ENCODE measurements at regions not wholly inside any gene's neighbourhood (a gene's known extent, or its start where the extent isn't known, plus 50 kb on each side); places are given as distances from the start of the nearest gene placed in this dataset.

DNA sequence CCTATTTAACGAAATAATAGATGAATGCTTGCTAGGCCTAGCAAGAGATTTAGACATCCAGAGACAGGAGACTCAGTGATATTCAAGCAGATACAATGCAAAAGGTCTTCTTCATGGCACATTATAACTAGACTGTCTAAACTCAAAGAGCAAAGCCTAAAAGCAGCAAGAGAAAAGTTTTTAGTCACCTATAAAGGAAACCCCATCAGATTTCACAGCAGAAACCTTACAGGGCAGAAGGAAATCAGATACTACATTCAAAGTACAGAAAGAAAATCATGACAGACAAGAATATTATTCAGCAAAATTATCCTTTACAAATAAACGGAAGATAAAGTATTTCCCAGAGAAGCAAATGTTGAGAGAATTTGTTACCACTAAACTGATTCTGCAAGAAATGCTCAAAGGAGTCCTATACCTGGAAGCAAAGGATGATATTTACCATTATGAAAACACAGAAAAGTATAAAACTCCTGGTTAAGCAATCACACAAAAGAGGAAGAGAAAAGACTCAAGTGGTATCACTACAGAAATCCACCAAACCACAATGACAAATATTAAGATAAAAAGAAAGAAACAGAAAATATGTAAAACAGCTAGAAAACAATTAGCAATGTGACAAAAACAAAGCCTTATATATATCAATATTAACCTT is 333.7 kb downstream of the MEI4 start:
- Histone ChIP-seq H2AK9ac (replicated peaks; ENCODE audit: low read depth, low read length, poor library complexity) (no peak overlapping the region), H2BK5ac (ENCODE audit: low read depth, low read length, poor library complexity, severe bottlenecking) (no peak overlapping the region), H2AFZ (replicated peaks; ENCODE audit: low read length, poor library complexity) (no peak overlapping the region), H4K5ac (ENCODE audit: low read depth, low read length) (no peak overlapping the region), H3K4me1 (ENCODE audit: control insufficient read depth, insufficient read depth, low read length) (no peaks in the 10 kb centered on the region), H3K18ac (ENCODE audit: low read depth, low read length) (no peak overlapping the region), H3K4me3 (ENCODE audit: insufficient read depth, low read depth, low read length) (no peak overlapping the region), H2BK120ac (ENCODE audit: low read depth, low read length) (no peak overlapping the region), H3K23ac (ENCODE audit: low read depth, low read length) (no peak overlapping the region), H4K20me1 (ENCODE audit: insufficient read depth, low read length) (no peaks in the 10 kb centered on the region), H3K9ac (ENCODE audit: low read depth, low read length) (no peak overlapping the region), H3K9me3 (ENCODE audit: control insufficient read depth, insufficient read depth, low read length) (peaks cover 12% of the 10 kb centered on the region; the same call in 1 of the 2 replicates), H4K91ac (ENCODE audit: insufficient read depth, low read depth, low read length) (no peak overlapping the region), H3K4me2 (ENCODE audit: low read depth, low read length) (no peak overlapping the region), H3K9me1 (ENCODE audit: insufficient read depth, low read length) (no peaks in the 10 kb centered on the region), H3K36me3 (ENCODE audit: control insufficient read depth, insufficient read depth, low read length) (no peaks in the 10 kb centered on the region), H3K27ac (ENCODE audit: insufficient read depth, low read length) (no peak overlapping the region), H3K79me1 (ENCODE audit: low read depth in 1 of 2, low read length in 2 of 2) (no peaks in the 10 kb centered on the region), H3K4ac (ENCODE audit: low read depth, low read length) (no peak overlapping the region), H3K56ac (ENCODE audit: extremely low read depth, insufficient read depth, low read length) (no peak overlapping the region), H2BK20ac (ENCODE audit: low read depth, low read length) (no peak overlapping the region), H2BK15ac (ENCODE audit: low read depth, low read length) (no peak overlapping the region), H3K14ac (replicated peaks; ENCODE audit: low read depth, low read length) (no peak overlapping the region), H4K8ac (ENCODE audit: low read depth in 2 of 2, low read length in 2 of 2) (no peak overlapping the region), H3K27me3 (ENCODE audit: control insufficient read depth, insufficient read depth, low read length) (no peaks in the 10 kb centered on the region), H2AK5ac (ENCODE audit: low read depth, low read length) (no peak overlapping the region)
- TF ChIP-seq, protein P1, sequence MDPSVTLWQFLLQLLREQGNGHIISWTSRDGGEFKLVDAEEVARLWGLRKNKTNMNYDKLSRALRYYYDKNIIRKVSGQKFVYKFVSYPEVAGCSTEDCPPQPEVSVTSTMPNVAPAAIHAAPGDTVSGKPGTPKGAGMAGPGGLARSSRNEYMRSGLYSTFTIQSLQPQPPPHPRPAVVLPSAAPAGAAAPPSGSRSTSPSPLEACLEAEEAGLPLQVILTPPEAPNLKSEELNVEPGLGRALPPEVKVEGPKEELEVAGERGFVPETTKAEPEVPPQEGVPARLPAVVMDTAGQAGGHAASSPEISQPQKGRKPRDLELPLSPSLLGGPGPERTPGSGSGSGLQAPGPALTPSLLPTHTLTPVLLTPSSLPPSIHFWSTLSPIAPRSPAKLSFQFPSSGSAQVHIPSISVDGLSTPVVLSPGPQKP (IDR thresholded peaks at IDR 0.05; ENCODE audit: borderline replicate concordance, low read depth, low read length): no peak
- TF ChIP-seq MAFK (IDR thresholded peaks at IDR 0.05; ENCODE audit: low read depth, low read length): no peak
- TF ChIP-seq RAD21 (IDR thresholded peaks at IDR 0.05; ENCODE audit: low read length): no peak
- no peak for TF ChIP-seq CEBPB (IDR thresholded peaks at IDR 0.05; ENCODE audit: low read depth, low read length)
- TF ChIP-seq FOS (IDR thresholded peaks at IDR 0.05; ENCODE audit: low read depth, low read length): no peak
- no peak for TF ChIP-seq SMC3 (IDR thresholded peaks at IDR 0.05; ENCODE audit: low read depth, low read length)
- no peak for TF ChIP-seq RFX5 (IDR thresholded peaks at IDR 0.05; ENCODE audit: low read depth, low read length)
- no peak for TF ChIP-seq POLR2A (IDR thresholded peaks at IDR 0.05; ENCODE audit: low read depth, low read length)
- no peak for TF ChIP-seq BHLHE40 (IDR thresholded peaks at IDR 0.05; ENCODE audit: low read depth, low read length)
- TF ChIP-seq NFE2L2 (IDR thresholded peaks at IDR 0.05; ENCODE audit: low read depth, low read length): no peak
- TF ChIP-seq RCOR1 (IDR thresholded peaks at IDR 0.05; ENCODE audit: insufficient replicate concordance, low read length): no peak
- no peak for TF ChIP-seq CHD1 (IDR thresholded peaks at IDR 0.05; ENCODE audit: low read depth, low read length)
- TF ChIP-seq, protein P2, sequence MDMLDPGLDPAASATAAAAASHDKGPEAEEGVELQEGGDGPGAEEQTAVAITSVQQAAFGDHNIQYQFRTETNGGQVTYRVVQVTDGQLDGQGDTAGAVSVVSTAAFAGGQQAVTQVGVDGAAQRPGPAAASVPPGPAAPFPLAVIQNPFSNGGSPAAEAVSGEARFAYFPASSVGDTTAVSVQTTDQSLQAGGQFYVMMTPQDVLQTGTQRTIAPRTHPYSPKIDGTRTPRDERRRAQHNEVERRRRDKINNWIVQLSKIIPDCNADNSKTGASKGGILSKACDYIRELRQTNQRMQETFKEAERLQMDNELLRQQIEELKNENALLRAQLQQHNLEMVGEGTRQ (IDR thresholded peaks at IDR 0.05; ENCODE audit: low read depth, low read length): no peak
- TF ChIP-seq, protein P3, sequence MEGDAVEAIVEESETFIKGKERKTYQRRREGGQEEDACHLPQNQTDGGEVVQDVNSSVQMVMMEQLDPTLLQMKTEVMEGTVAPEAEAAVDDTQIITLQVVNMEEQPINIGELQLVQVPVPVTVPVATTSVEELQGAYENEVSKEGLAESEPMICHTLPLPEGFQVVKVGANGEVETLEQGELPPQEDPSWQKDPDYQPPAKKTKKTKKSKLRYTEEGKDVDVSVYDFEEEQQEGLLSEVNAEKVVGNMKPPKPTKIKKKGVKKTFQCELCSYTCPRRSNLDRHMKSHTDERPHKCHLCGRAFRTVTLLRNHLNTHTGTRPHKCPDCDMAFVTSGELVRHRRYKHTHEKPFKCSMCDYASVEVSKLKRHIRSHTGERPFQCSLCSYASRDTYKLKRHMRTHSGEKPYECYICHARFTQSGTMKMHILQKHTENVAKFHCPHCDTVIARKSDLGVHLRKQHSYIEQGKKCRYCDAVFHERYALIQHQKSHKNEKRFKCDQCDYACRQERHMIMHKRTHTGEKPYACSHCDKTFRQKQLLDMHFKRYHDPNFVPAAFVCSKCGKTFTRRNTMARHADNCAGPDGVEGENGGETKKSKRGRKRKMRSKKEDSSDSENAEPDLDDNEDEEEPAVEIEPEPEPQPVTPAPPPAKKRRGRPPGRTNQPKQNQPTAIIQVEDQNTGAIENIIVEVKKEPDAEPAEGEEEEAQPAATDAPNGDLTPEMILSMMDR (conservative IDR thresholded peaks at IDR 0.05; ENCODE audit: low read depth, low read length): no peak
- TF ChIP-seq MXI1 (IDR thresholded peaks at IDR 0.05; ENCODE audit: borderline replicate concordance, low read depth, low read length): no peak
- TF ChIP-seq MAZ (IDR thresholded peaks at IDR 0.05; ENCODE audit: borderline replicate concordance, low read depth, low read length): no peak
- BruUV-seq (replicated peaks): no TSS peak
- ChIA-PET CTCF (no interaction called here), POLR2A (ENCODE audit: unreplicated experiment) (no interaction called here)
- in situ Hi-C loops (cut with MboI; ENCODE audit: low sequenced_read_pairs): no loop called here
- dilution Hi-C loops (cut with HindIII; ENCODE audit: low sequenced_read_pairs, unreplicated experiment): no loop called here
- no CpG with 5 or more reads among the region's 2 CpGs for WGBS, 2 experiments (ENCODE audit: extremely low coverage in 2 of 2, insufficient read length in 1 of 2)
- ATAC-seq (ENCODE audit: low read depth) (no peak), DNase-seq (no peak)
- intact Hi-C loops (cut with micrococcal nuclease): no loop called here

Measured in IMR-90 (cell line).